ENCODE measurements at regions not wholly inside any gene's neighbourhood (a gene's known extent, or its start where the extent isn't known, plus 50 kb on each side); places are given as distances from the start of the nearest gene placed in this dataset.

GRCh38 chr3:182612332-182612731 is 181.0 kb upstream of the ATP11B start:
- no peak for ATAC-seq
- Mint-ChIP-seq H3K4me1 (no peaks in the 10 kb centered on the region), H3K27ac (no peak overlapping the region), H3K9me3 (no peaks in the 10 kb centered on the region), H3K4me3 (no peak overlapping the region), H3K36me3 (no peaks in the 10 kb centered on the region)
- no peak for DNase-seq (ENCODE audit: low spot score in 2 of 2)

GRCh38 chr3:182617500-182617899 is 175.8 kb upstream of the ATP11B start:
- H3K4me1 Mint-ChIP-seq, result no peaks in the 10 kb centered on the region

GRCh38 chr3:182618085-182618732 is 175.1 kb upstream of the ATP11B start:
- Mint-ChIP-seq H3K9me3 (no peaks in the 10 kb centered on the region), H3K4me3 (no peak overlapping the region), H3K36me3 (no peaks in the 10 kb centered on the region), H3K27ac (no peak overlapping the region), H3K4me1 (no peaks in the 10 kb centered on the region)
- DNase-seq (ENCODE audit: low spot score in 2 of 2) (no peak), ATAC-seq (no peak)

More at GRCh38 chr3:182617500-182617899, 175.8 kb upstream of the ATP11B start:
- DNase-seq (ENCODE audit: low spot score in 2 of 2) (no peak), ATAC-seq (no peak)
- H3K9me3 Mint-ChIP-seq, result no peaks in the 10 kb centered on the region
- no peak overlapping the region for H3K27ac Mint-ChIP-seq
- H3K36me3 Mint-ChIP-seq, result no peaks in the 10 kb centered on the region
- no peak overlapping the region for H3K4me3 Mint-ChIP-seq

- Mint-ChIP-seq H3K4me1 (no peaks in the 10 kb centered on the region), H3K27ac (no peak overlapping the region), H3K36me3 (no peaks in the 10 kb centered on the region), H3K9me3 (no peaks in the 10 kb centered on the region), H3K4me3 (no peak overlapping the region)
- ATAC-seq (peak; percentile 42), DNase-seq (ENCODE audit: low spot score in 2 of 2) (no peak)
These were observed 174.2 kb upstream of the ATP11B start for GRCh38 chr3:182618981-182619591.

GRCh38 chr3:182620723-182621434 is 172.4 kb upstream of the ATP11B start:
- DNase-seq (ENCODE audit: low spot score in 2 of 2), result no peak
- ATAC-seq, result no peak
- no peaks in the 10 kb centered on the region for H3K4me1 Mint-ChIP-seq
- no peak overlapping the region for H3K27ac Mint-ChIP-seq
- no peaks in the 10 kb centered on the region for H3K36me3 Mint-ChIP-seq
- no peak overlapping the region for H3K4me3 Mint-ChIP-seq
- H3K9me3 Mint-ChIP-seq, result no peaks in the 10 kb centered on the region

- H3K36me3 Mint-ChIP-seq, result no peaks in the 10 kb centered on the region
- no peak for DNase-seq (ENCODE audit: low spot score in 2 of 2)
- no peaks in the 10 kb centered on the region for H3K9me3 Mint-ChIP-seq
- ATAC-seq, result no peak
- H3K4me1 Mint-ChIP-seq, result no peaks in the 10 kb centered on the region
- H3K4me3 Mint-ChIP-seq, result no peak overlapping the region
- H3K27ac Mint-ChIP-seq, result no peak overlapping the region
These were observed 171.7 kb upstream of the ATP11B start for GRCh38 chr3:182621435-182622240.

GRCh38 chr3:182622241-182622545 is 171.1 kb upstream of the ATP11B start:
- Mint-ChIP-seq H3K27ac (no peak overlapping the region), H3K4me1 (no peaks in the 10 kb centered on the region), H3K36me3 (no peaks in the 10 kb centered on the region), H3K4me3 (no peak overlapping the region), H3K9me3 (no peaks in the 10 kb centered on the region)
- no peak for ATAC-seq
- no peak for DNase-seq (ENCODE audit: low spot score in 2 of 2)

- Mint-ChIP-seq H3K27ac (no peak overlapping the region), H3K36me3 (no peaks in the 10 kb centered on the region)
These were observed 166.5 kb upstream of the ATP11B start for GRCh38 chr3:182626484-182627467.

GRCh38 chr3:182628531-182628930 is 164.8 kb upstream of the ATP11B start:
- Mint-ChIP-seq H3K4me3 (no peak overlapping the region), H3K27ac (no peak overlapping the region), H3K4me1 (no peaks in the 10 kb centered on the region), H3K36me3 (no peaks in the 10 kb centered on the region), H3K9me3 (no peaks in the 10 kb centered on the region)
- no peak for ATAC-seq
- no peak for DNase-seq (ENCODE audit: low spot score in 2 of 2)

More at GRCh38 chr3:182626484-182627467, 166.5 kb upstream of the ATP11B start:
- Mint-ChIP-seq H3K4me3 (no peak overlapping the region), H3K9me3 (no peaks in the 10 kb centered on the region), H3K4me1 (no peaks in the 10 kb centered on the region)
- ATAC-seq (no peak), DNase-seq (ENCODE audit: low spot score in 2 of 2) (no peak)

- DNase-seq (ENCODE audit: low spot score in 2 of 2), result no peak
- no peaks in the 10 kb centered on the region for H3K4me1 Mint-ChIP-seq
- H3K9me3 Mint-ChIP-seq, result no peaks in the 10 kb centered on the region
- no peak overlapping the region for H3K4me3 Mint-ChIP-seq
- peak; percentile 16 for ATAC-seq
- H3K27ac Mint-ChIP-seq, result no peak overlapping the region
- H3K36me3 Mint-ChIP-seq, result no peaks in the 10 kb centered on the region
These were observed 163.8 kb upstream of the ATP11B start for GRCh38 chr3:182629521-182629920.

GRCh38 chr3:182631183-182632076 is 161.9 kb upstream of the ATP11B start:
- Mint-ChIP-seq H3K27ac (no peak overlapping the region), H3K4me3 (no peak overlapping the region), H3K36me3 (no peaks in the 10 kb centered on the region), H3K9me3 (no peaks in the 10 kb centered on the region), H3K4me1 (no peaks in the 10 kb centered on the region)
- no peak for DNase-seq (ENCODE audit: low spot score in 2 of 2)
- ATAC-seq, result peak; percentile 36

- DNase-seq (ENCODE audit: low spot score in 2 of 2) (no peak), ATAC-seq (peak; percentile 16)
- Mint-ChIP-seq H3K4me3 (no peak overlapping the region), H3K4me1 (no peaks in the 10 kb centered on the region), H3K9me3 (no peaks in the 10 kb centered on the region), H3K36me3 (no peaks in the 10 kb centered on the region), H3K27ac (no peak overlapping the region)
These were observed 161.3 kb upstream of the ATP11B start for GRCh38 chr3:182632077-182632393.

GRCh38 chr3:182633186-182633585 is 160.1 kb upstream of the ATP11B start:
- Mint-ChIP-seq H3K36me3 (no peaks in the 10 kb centered on the region), H3K27ac (no peak overlapping the region), H3K9me3 (no peaks in the 10 kb centered on the region), H3K4me3 (no peak overlapping the region), H3K4me1 (no peaks in the 10 kb centered on the region)
- DNase-seq (ENCODE audit: low spot score in 2 of 2), result no peak
- ATAC-seq, result no peak

GRCh38 chr3:182636646-182637045 is 156.7 kb upstream of the ATP11B start:
- Mint-ChIP-seq H3K4me3 (no peak overlapping the region), H3K27ac (no peak overlapping the region), H3K36me3 (no peaks in the 10 kb centered on the region), H3K4me1 (no peaks in the 10 kb centered on the region), H3K9me3 (no peaks in the 10 kb centered on the region)
- DNase-seq (ENCODE audit: low spot score in 2 of 2), result no peak
- ATAC-seq, result no peak
